GM18499 (cell line): ENCODE measurements at regions not wholly inside any gene's neighbourhood (a gene's known extent, or its start where the extent isn't known, plus 50 kb on each side); places are given as distances from the start of the nearest gene placed in this dataset.
"Not testable (repeated sequence)": the region's sequence is repeated elsewhere in the genome, so short reads cannot be mapped to it uniquely, and the experiment has no call there.

Experiments used
- ATAC-seq: cut with Tn5 transposase; IDR thresholded peaks from one replicate; pipeline ENCODE4 v1.9.1; 2021; ENCODE audit warnings: moderate number of reproducible peaks; ENCODE audit not compliant: insufficient read depth, unreplicated experiment

DNA sequence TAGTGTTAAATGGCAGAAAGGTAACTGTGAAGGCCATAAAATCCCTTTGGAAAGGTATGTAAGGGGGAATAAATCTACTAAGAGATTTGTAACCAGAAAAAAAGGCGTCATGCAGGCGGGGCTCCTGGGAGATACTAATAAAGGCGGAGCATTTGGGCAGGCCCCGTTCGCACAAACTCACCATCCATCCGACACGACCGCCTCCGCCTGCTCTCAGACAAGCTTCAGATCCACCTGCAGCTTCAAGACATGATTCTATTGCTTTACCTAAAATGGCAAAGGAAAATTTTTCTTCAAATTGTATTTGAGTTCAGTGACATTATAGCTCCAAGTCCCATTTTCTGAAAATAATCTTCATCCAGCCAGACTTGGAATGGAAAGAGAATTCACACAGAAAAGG is 162.9 kb upstream of the SPATA31A3 start:
- ATAC-seq = not testable (repeated sequence)

DNA sequence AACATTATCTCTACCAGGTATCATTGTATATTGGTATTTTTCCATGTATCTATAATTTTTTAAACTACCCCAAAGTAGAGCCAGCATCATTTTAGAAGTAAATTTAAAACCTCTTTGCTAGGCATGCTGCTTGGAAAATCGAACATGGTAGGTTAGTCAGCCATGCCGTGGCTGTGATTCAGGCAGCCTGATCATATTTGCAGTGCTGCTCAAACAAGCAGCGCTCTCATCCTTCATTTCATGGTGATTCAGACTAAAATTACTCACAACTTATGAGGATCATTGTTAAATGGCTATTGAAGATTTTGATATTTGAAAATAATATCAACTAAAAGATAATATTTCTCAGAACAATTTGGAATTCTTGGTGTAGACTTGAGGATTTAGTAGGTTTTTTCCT is 161.2 kb upstream of the SPATA31A3 start:
- ATAC-seq = not testable (repeated sequence)

DNA sequence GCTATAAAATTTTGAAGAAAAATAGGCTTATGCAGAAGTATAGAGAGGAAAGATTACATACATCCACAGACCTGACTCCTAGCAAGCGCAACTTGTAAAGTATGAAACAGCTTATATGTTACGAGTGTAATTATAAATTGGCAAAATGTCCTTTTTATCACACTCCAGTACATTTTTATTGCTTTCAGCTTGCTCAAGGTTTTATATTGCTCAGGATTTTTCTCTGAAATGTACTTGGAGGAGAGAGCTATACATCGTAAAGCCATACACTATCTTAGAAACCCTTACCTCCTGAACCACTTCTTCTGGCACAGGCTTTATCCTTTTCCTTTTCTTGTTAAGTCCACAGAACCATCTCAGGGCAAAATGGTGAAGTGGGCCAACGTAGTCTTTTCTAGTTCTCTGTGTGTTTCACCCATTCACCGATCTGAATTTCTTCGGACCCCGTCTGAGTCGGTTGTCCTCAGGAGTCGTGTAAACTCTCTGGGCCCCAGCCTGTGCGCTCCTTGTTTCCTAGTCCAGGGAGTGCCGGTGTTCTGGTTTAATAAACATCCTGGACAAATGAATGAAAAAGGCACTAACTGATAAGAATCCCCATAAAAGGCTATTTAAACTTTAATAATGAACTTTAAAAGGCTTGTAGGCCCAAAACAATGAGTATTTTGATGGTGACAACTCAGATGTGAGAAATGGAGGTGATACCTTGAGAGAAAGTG is 150.2 kb upstream of the SPATA31A3 start:
- ATAC-seq = not testable (repeated sequence)

DNA sequence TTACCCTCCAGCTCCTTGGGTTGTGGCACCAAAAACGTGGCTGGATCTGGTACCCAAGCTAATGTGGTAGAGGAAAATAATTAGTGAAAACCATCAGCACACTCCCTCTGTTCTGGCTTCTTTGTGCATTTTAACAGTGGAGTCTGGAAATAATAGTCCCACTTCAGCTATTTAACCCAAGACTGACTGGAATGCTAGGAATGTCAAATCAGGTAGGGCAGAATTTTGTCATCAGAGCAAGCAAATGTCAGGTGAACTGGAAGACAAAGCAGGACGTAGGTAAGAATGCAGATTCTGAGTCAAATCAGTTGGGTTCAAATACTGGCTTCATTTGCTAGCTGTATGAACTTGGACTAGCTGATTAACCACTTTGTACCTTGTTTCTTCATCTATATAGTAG is 144.0 kb upstream of the SPATA31A3 start:
- not testable (repeated sequence) for ATAC-seq

- not testable (repeated sequence) for ATAC-seq
Observed at GRCh38 chr9:67133124-67133523, 140.8 kb upstream of the SPATA31A3 start.

DNA sequence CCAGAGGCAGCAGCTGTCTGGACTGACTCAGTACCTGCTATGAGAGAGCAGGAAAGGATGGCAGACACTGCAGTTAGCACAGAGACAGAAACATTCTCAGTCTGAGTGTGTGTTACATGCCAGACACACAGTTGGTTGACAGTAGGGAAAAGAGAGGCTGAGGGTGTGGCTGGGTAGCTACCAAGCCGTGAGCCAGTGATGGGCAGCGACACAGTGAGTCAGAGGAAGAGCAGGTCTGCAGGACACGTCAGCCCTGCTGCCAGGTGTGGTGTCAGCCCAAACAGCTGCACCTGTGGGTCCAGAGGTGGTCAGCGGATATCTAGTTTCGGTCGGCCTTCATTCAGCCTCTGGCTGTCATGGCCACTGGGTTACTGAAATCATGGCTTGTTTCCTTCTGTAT is 124.4 kb upstream of the SPATA31A3 start:
- not testable (repeated sequence) for ATAC-seq

- ATAC-seq = not testable (repeated sequence)
Observed at GRCh38 chr9:67112148-67112547, 119.8 kb upstream of the SPATA31A3 start.

DNA sequence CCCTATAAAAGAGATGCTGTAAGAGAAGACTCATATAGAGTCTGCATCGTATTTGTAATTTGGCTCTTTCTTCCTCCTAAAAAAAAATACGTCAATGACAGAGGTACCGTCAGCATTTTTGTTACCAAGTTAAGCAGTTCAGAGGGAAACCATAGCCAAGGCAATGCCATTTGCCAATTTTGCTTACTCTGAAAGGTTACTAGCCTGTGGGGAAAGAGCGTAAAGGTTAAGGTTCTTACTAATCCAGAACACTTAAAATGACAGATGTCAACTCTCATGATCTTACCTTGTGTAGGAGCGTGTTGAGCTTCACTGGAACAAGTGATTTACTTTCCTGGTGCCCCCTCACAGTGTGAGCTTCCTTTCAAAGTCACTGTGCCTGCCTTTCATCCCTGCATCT is 119.4 kb upstream of the SPATA31A3 start:
- not testable (repeated sequence) for ATAC-seq

DNA sequence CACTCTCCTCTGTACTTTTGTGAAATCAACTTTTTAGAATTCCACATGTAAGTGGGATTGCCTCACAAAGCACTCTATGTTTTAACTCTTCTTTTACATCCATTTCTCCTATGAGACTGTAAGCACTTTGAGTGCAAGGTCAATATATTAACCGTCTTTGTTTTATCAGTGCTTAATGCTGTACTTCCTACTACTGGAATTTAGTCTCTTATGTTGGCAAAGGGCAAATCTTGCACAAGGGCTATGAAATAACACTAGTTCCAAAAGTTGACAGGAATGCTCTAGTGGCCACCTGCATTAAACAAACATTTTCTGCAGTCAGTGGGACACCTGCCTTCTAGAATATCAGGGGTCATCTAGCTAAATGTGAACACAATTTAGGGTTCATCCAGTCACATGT is 117.5 kb upstream of the SPATA31A3 start:
- not testable (repeated sequence) for ATAC-seq

GRCh38 chr9:67106659-67107058 is 114.3 kb upstream of the SPATA31A3 start:
- not testable (repeated sequence) for ATAC-seq

- not testable (repeated sequence) for ATAC-seq
Observed at GRCh38 chr9:67102506-67103276, 110.3 kb upstream of the SPATA31A3 start.

- not testable (repeated sequence) for ATAC-seq
Observed at GRCh38 chr9:67091104-67091503, 98.8 kb upstream of the SPATA31A3 start.

- not testable (repeated sequence) for ATAC-seq
Observed at GRCh38 chr9:67086862-67087261, 94.5 kb upstream of the SPATA31A3 start.

- ATAC-seq = not testable (repeated sequence)
Observed at GRCh38 chr9:67066140-67066539, 73.8 kb upstream of the SPATA31A3 start.

GRCh38 chr9:67058898-67059715 is 66.8 kb upstream of the SPATA31A3 start:
- ATAC-seq = not testable (repeated sequence)
